GM18507 (cell line): ENCODE measurements at regions not wholly inside any gene's neighbourhood (a gene's known extent, or its start where the extent isn't known, plus 50 kb on each side); places are given as distances from the start of the nearest gene placed in this dataset.
"Not testable (repeated sequence)": the region's sequence is repeated elsewhere in the genome, so short reads cannot be mapped to it uniquely, and the experiment has no call there.

ENCODE experiments used
- DNase-seq: peaks from one replicate; pipeline ENCODE4 v3.0.0; 2011; ENCODE audit warnings: low read depth; ENCODE audit not compliant: insufficient read length; ENCODE audit errors: extremely low spot score
- FAIRE-seq: peaks from 2 replicates; lab custom pipeline; 2011; peaks lifted over from hg19 to GRCh38; lab: Jason Lieb, UNC

GRCh38 chr5:98517560-98518366 is 255.7 kb upstream of the RGMB start:
- no peak for FAIRE-seq
- DNase-seq: no peak

GRCh38 chr5:98518754-98519153 is 254.7 kb upstream of the RGMB start:
- DNase-seq: no peak
- FAIRE-seq: no peak

- no peak for DNase-seq
- FAIRE-seq: no peak
Measured at GRCh38 chr5:98519571-98519970, 253.9 kb upstream of the RGMB start.

GRCh38 chr5:98521821-98522220 is 251.6 kb upstream of the RGMB start:
- no peak for FAIRE-seq
- no peak for DNase-seq

GRCh38 chr5:98524773-98525172 is 248.7 kb upstream of the RGMB start:
- FAIRE-seq (no peak), DNase-seq (no peak)

GRCh38 chr5:98527846-98528245 is 245.6 kb upstream of the RGMB start:
- FAIRE-seq (no peak), DNase-seq (no peak)

GRCh38 chr5:98529321-98529720 is 244.1 kb upstream of the RGMB start:
- no peak for FAIRE-seq
- DNase-seq: no peak

- no peak for FAIRE-seq
Measured at GRCh38 chr5:98530224-98530623, 243.2 kb upstream of the RGMB start.

GRCh38 chr5:98535901-98536300 is 237.6 kb upstream of the RGMB start:
- no peak for FAIRE-seq
- no peak for DNase-seq

More at GRCh38 chr5:98530224-98530623, 243.2 kb upstream of the RGMB start:
- no peak for DNase-seq

GRCh38 chr5:98540056-98540455 is 233.4 kb upstream of the RGMB start:
- DNase-seq: no peak
- no peak for FAIRE-seq

GRCh38 chr5:98541641-98542040 is 231.8 kb upstream of the RGMB start:
- FAIRE-seq: no peak
- no peak for DNase-seq

GRCh38 chr5:98543490-98543889 is 230.0 kb upstream of the RGMB start:
- DNase-seq (no peak), FAIRE-seq (no peak)

- DNase-seq, FAIRE-seq: not testable (repeated sequence)
Measured at GRCh38 chr5:98546924-98547323, 226.5 kb upstream of the RGMB start.

- FAIRE-seq: no peak
Measured at GRCh38 chr5:98556712-98557111, 216.8 kb upstream of the RGMB start.

GRCh38 chr5:98557916-98558315 is 215.5 kb upstream of the RGMB start:
- DNase-seq (no peak), FAIRE-seq (no peak)

More at GRCh38 chr5:98556712-98557111, 216.8 kb upstream of the RGMB start:
- DNase-seq: no peak

- FAIRE-seq (no peak), DNase-seq (no peak)
Measured at GRCh38 chr5:98563885-98564653, 209.4 kb upstream of the RGMB start.

- no peak for FAIRE-seq
- no peak for DNase-seq
Measured at GRCh38 chr5:98564836-98565235, 208.6 kb upstream of the RGMB start.

- DNase-seq (no peak), FAIRE-seq (no peak)
Measured at GRCh38 chr5:98568336-98568735, 205.1 kb upstream of the RGMB start.

- FAIRE-seq: no peak
- no peak for DNase-seq
Measured at GRCh38 chr5:98569288-98569687, 204.2 kb upstream of the RGMB start.

- FAIRE-seq (no peak), DNase-seq (no peak)
Measured at GRCh38 chr5:98570010-98570409, 203.5 kb upstream of the RGMB start.

GRCh38 chr5:98570661-98571191 is 202.7 kb upstream of the RGMB start:
- DNase-seq (no peak), FAIRE-seq (no peak)
